ENCODE measurements at regions not wholly inside any gene's neighbourhood (a gene's known extent, or its start where the extent isn't known, plus 50 kb on each side); places are given as distances from the start of the nearest gene placed in this dataset.

GRCh38 chr2:123162400-123163016, 862.6 kb upstream of the CNTNAP5 start:
- no peak for DNase-seq
- Histone ChIP-seq H3K27me3 (ENCODE audit: low read length) (no peaks in the 10 kb centered on the region), H3K4me3 (ENCODE audit: low read length) (no peak overlapping the region), H4K20me1 (ENCODE audit: insufficient read depth, low read depth, low read length) (no peaks in the 10 kb centered on the region), H2AFZ (ENCODE audit: low read length) (no peak overlapping the region), H3K9me2 (replicated peaks; ENCODE audit: insufficient read depth, low read length) (no peaks in the 10 kb centered on the region), H3K36me3 (ENCODE audit: insufficient read depth, low read length) (no peaks in the 10 kb centered on the region), H3K9ac (ENCODE audit: low read length) (no peak overlapping the region), H3K9me3 (ENCODE audit: low read length) (no peaks in the 10 kb centered on the region), H3K27ac (ENCODE audit: low read length) (no peak overlapping the region), H3K4me2 (ENCODE audit: low read depth, low read length, poor library complexity, severe bottlenecking) (no peak overlapping the region), H3K79me2 (ENCODE audit: low read length) (no peaks in the 10 kb centered on the region), H3K4me1 (ENCODE audit: low read length) (no peaks in the 10 kb centered on the region)

- no peak overlapping the region for H3K4me3 ChIP-seq (ENCODE audit: low read length)
- no peaks in the 10 kb centered on the region for H3K36me3 ChIP-seq (ENCODE audit: insufficient read depth, low read length)
- no peak overlapping the region for H2AFZ ChIP-seq (ENCODE audit: low read length)
- no peak overlapping the region for H3K4me2 ChIP-seq (ENCODE audit: low read depth, low read length, poor library complexity, severe bottlenecking)
- H3K9ac ChIP-seq (ENCODE audit: low read length) = no peak overlapping the region
- H4K20me1 ChIP-seq (ENCODE audit: insufficient read depth, low read depth, low read length) = no peaks in the 10 kb centered on the region
- DNase-seq = no peak
- H3K9me2 ChIP-seq (replicated peaks; ENCODE audit: insufficient read depth, low read length) = no peaks in the 10 kb centered on the region
- H3K27ac ChIP-seq (ENCODE audit: low read length) = no peak overlapping the region
- H3K4me1 ChIP-seq (ENCODE audit: low read length) = no peaks in the 10 kb centered on the region
- no peaks in the 10 kb centered on the region for H3K27me3 ChIP-seq (ENCODE audit: low read length)
- H3K9me3 ChIP-seq (ENCODE audit: low read length) = no peaks in the 10 kb centered on the region
- H3K79me2 ChIP-seq (ENCODE audit: low read length) = no peaks in the 10 kb centered on the region
Measured at GRCh38 chr2:123163398-123163797, 861.7 kb upstream of the CNTNAP5 start.

GRCh38 chr2:123164216-123164615, 860.9 kb upstream of the CNTNAP5 start:
- no peak overlapping the region for H3K4me2 ChIP-seq (ENCODE audit: low read depth, low read length, poor library complexity, severe bottlenecking)
- no peak overlapping the region for H3K4me3 ChIP-seq (ENCODE audit: low read length)
- no peak overlapping the region for H3K9ac ChIP-seq (ENCODE audit: low read length)
- no peaks in the 10 kb centered on the region for H3K9me2 ChIP-seq (replicated peaks; ENCODE audit: insufficient read depth, low read length)
- no peak overlapping the region for H3K27ac ChIP-seq (ENCODE audit: low read length)
- H3K4me1 ChIP-seq (ENCODE audit: low read length) = 0 out of 2 replicates have a peak, but pooled peaks cover 3% of the 10 kb centered on the region
- no peaks in the 10 kb centered on the region for H3K36me3 ChIP-seq (ENCODE audit: insufficient read depth, low read length)
- no peaks in the 10 kb centered on the region for H4K20me1 ChIP-seq (ENCODE audit: insufficient read depth, low read depth, low read length)
- H3K9me3 ChIP-seq (ENCODE audit: low read length) = no peaks in the 10 kb centered on the region
- no peaks in the 10 kb centered on the region for H3K27me3 ChIP-seq (ENCODE audit: low read length)
- no peak for DNase-seq
- no peak overlapping the region for H2AFZ ChIP-seq (ENCODE audit: low read length)
- H3K79me2 ChIP-seq (ENCODE audit: low read length) = no peaks in the 10 kb centered on the region

GRCh38 chr2:123165616-123166015, 859.5 kb upstream of the CNTNAP5 start:
- 0 out of 2 replicates have a peak, but pooled peaks cover 3% of the 10 kb centered on the region for H3K4me1 ChIP-seq (ENCODE audit: low read length)
- H4K20me1 ChIP-seq (ENCODE audit: insufficient read depth, low read depth, low read length) = no peaks in the 10 kb centered on the region
- DNase-seq = no peak
- no peak overlapping the region for H3K27ac ChIP-seq (ENCODE audit: low read length)
- no peak overlapping the region for H3K4me2 ChIP-seq (ENCODE audit: low read depth, low read length, poor library complexity, severe bottlenecking)
- no peaks in the 10 kb centered on the region for H3K36me3 ChIP-seq (ENCODE audit: insufficient read depth, low read length)
- H3K27me3 ChIP-seq (ENCODE audit: low read length) = no peaks in the 10 kb centered on the region
- H2AFZ ChIP-seq (ENCODE audit: low read length) = no peak overlapping the region
- H3K9ac ChIP-seq (ENCODE audit: low read length) = no peak overlapping the region
- H3K4me3 ChIP-seq (ENCODE audit: low read length) = no peak overlapping the region
- no peaks in the 10 kb centered on the region for H3K79me2 ChIP-seq (ENCODE audit: low read length)
- H3K9me3 ChIP-seq (ENCODE audit: low read length) = no peaks in the 10 kb centered on the region
- no peaks in the 10 kb centered on the region; the same call in 1 of the 2 replicates for H3K9me2 ChIP-seq (replicated peaks; ENCODE audit: insufficient read depth, low read length)

GRCh38 chr2:123179526-123179925, 845.6 kb upstream of the CNTNAP5 start:
- Histone ChIP-seq H3K4me2 (ENCODE audit: low read depth, low read length, poor library complexity, severe bottlenecking) (no peak overlapping the region), H3K9me3 (ENCODE audit: low read length) (no peaks in the 10 kb centered on the region), H3K27ac (ENCODE audit: low read length) (no peak overlapping the region), H3K4me3 (ENCODE audit: low read length) (no peak overlapping the region), H3K27me3 (ENCODE audit: low read length) (no peaks in the 10 kb centered on the region; the same call in 1 of the 2 replicates), H3K9me2 (replicated peaks; ENCODE audit: insufficient read depth, low read length) (no peaks in the 10 kb centered on the region), H3K4me1 (ENCODE audit: low read length) (no peaks in the 10 kb centered on the region), H3K36me3 (ENCODE audit: insufficient read depth, low read length) (no peaks in the 10 kb centered on the region), H3K9ac (ENCODE audit: low read length) (no peak overlapping the region), H4K20me1 (ENCODE audit: insufficient read depth, low read depth, low read length) (no peaks in the 10 kb centered on the region), H2AFZ (ENCODE audit: low read length) (no peak overlapping the region), H3K79me2 (ENCODE audit: low read length) (no peaks in the 10 kb centered on the region)
- no peak for DNase-seq

- no peak overlapping the region for H3K27ac ChIP-seq (ENCODE audit: low read length)
- no peak overlapping the region for H3K9ac ChIP-seq (ENCODE audit: low read length)
- no peaks in the 10 kb centered on the region for H4K20me1 ChIP-seq (ENCODE audit: insufficient read depth, low read depth, low read length)
- H3K27me3 ChIP-seq (ENCODE audit: low read length) = no peaks in the 10 kb centered on the region
- no peak overlapping the region for H3K4me2 ChIP-seq (ENCODE audit: low read depth, low read length, poor library complexity, severe bottlenecking)
- no peak for DNase-seq
- no peaks in the 10 kb centered on the region for H3K36me3 ChIP-seq (ENCODE audit: insufficient read depth, low read length)
- no peaks in the 10 kb centered on the region for H3K9me3 ChIP-seq (ENCODE audit: low read length)
- 0 out of 2 replicates have a peak, but pooled peaks cover 7% of the 10 kb centered on the region for H3K9me2 ChIP-seq (replicated peaks; ENCODE audit: insufficient read depth, low read length)
- H3K4me1 ChIP-seq (ENCODE audit: low read length) = no peaks in the 10 kb centered on the region
- no peak overlapping the region for H3K4me3 ChIP-seq (ENCODE audit: low read length)
- no peaks in the 10 kb centered on the region for H3K79me2 ChIP-seq (ENCODE audit: low read length)
- no peak overlapping the region for H2AFZ ChIP-seq (ENCODE audit: low read length)
Measured at GRCh38 chr2:123195957-123196356, 829.1 kb upstream of the CNTNAP5 start.

GRCh38 chr2:123200035-123200434, 825.1 kb upstream of the CNTNAP5 start:
- Histone ChIP-seq H2AFZ (ENCODE audit: low read length) (no peak overlapping the region), H3K4me1 (ENCODE audit: low read length) (no peaks in the 10 kb centered on the region), H3K9me3 (ENCODE audit: low read length) (no peaks in the 10 kb centered on the region), H3K27me3 (ENCODE audit: low read length) (no peaks in the 10 kb centered on the region), H3K36me3 (ENCODE audit: insufficient read depth, low read length) (no peaks in the 10 kb centered on the region), H3K9me2 (replicated peaks; ENCODE audit: insufficient read depth, low read length) (0 out of 2 replicates have a peak, but pooled peaks cover 7% of the 10 kb centered on the region), H3K9ac (ENCODE audit: low read length) (no peak overlapping the region), H3K27ac (ENCODE audit: low read length) (no peak overlapping the region), H4K20me1 (ENCODE audit: insufficient read depth, low read depth, low read length) (no peaks in the 10 kb centered on the region), H3K4me3 (ENCODE audit: low read length) (no peak overlapping the region), H3K4me2 (ENCODE audit: low read depth, low read length, poor library complexity, severe bottlenecking) (no peak overlapping the region), H3K79me2 (ENCODE audit: low read length) (no peaks in the 10 kb centered on the region)
- DNase-seq = no peak

GRCh38 chr2:123207245-123207644, 817.8 kb upstream of the CNTNAP5 start:
- no peak overlapping the region for H3K4me2 ChIP-seq (ENCODE audit: low read depth, low read length, poor library complexity, severe bottlenecking)
- no peaks in the 10 kb centered on the region for H3K79me2 ChIP-seq (ENCODE audit: low read length)
- H3K9me3 ChIP-seq (ENCODE audit: low read length) = no peaks in the 10 kb centered on the region
- H4K20me1 ChIP-seq (ENCODE audit: insufficient read depth, low read depth, low read length) = no peaks in the 10 kb centered on the region
- no peak for DNase-seq
- H3K4me1 ChIP-seq (ENCODE audit: low read length) = no peaks in the 10 kb centered on the region
- no peaks in the 10 kb centered on the region for H3K9me2 ChIP-seq (replicated peaks; ENCODE audit: insufficient read depth, low read length)
- no peak overlapping the region for H2AFZ ChIP-seq (ENCODE audit: low read length)
- no peaks in the 10 kb centered on the region for H3K36me3 ChIP-seq (ENCODE audit: insufficient read depth, low read length)
- H3K27ac ChIP-seq (ENCODE audit: low read length) = no peak overlapping the region
- no peak overlapping the region for H3K9ac ChIP-seq (ENCODE audit: low read length)
- H3K4me3 ChIP-seq (ENCODE audit: low read length) = no peak overlapping the region
- no peaks in the 10 kb centered on the region for H3K27me3 ChIP-seq (ENCODE audit: low read length)
